HG03025 (cell line): ENCODE measurements at regions not wholly inside any gene's neighbourhood (a gene's known extent, or its start where the extent isn't known, plus 50 kb on each side); places are given as distances from the start of the nearest gene placed in this dataset.
"Not testable (repeated sequence)": the region's sequence is repeated elsewhere in the genome, so short reads cannot be mapped to it uniquely, and the experiment has no call there.

Experiments
- ATAC-seq: cut with Tn5 transposase; IDR thresholded peaks from one replicate; pipeline ENCODE4 v1.9.1; 2021; ENCODE audit warnings: mild to moderate bottlenecking, moderate library complexity; ENCODE audit not compliant: unreplicated experiment, low FRiP score

- ATAC-seq = no peak
Measured at GRCh38 chr2:43075054-43075593, 151.3 kb downstream of the ZFP36L2 start.

DNA sequence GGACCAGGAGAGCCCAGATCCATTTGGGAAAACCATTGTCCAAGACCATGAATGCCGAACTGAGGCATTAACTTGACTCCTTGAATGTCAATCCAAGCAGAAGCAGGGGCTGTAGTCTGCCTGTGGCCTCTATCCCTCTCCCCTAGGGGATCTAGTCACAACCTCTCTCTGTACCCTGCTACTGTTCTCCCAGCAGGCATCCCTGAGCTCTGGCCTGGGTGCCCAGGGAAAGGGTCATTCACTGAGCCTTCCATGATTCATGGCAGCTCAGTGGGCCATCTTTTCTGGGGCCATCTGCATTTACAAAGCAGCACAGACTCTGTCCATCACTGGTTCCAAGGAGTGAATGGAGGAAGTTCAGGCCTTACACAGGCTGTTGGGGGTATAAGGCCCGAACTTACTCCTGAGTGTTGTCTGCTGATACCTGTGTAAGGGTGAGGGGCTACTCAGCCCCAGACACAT is 151.8 kb downstream of the ZFP36L2 start:
- no peak for ATAC-seq

DNA sequence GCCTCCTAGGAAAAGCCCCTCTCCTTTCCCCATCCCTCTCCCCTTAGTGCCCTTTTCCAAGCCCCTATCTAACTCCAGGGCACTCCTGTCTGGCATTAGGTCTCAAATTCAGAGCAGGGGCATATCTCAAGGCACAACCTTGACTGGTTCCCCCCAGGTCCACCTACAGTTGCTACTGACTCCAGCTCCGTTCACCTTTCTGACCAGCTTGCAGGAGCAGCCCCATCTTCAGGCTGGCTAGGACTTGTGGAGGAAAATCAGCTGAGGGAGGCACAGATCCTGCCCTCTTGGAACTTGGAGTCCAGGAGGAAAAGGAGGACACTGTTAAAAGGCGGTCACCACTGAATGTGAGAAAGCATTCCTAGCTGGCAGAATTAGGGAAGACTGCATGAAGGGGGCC is 152.4 kb downstream of the ZFP36L2 start:
- ATAC-seq = no peak

GRCh38 chr2:43073401-43073825 is 153.0 kb downstream of the ZFP36L2 start:
- no peak for ATAC-seq

DNA sequence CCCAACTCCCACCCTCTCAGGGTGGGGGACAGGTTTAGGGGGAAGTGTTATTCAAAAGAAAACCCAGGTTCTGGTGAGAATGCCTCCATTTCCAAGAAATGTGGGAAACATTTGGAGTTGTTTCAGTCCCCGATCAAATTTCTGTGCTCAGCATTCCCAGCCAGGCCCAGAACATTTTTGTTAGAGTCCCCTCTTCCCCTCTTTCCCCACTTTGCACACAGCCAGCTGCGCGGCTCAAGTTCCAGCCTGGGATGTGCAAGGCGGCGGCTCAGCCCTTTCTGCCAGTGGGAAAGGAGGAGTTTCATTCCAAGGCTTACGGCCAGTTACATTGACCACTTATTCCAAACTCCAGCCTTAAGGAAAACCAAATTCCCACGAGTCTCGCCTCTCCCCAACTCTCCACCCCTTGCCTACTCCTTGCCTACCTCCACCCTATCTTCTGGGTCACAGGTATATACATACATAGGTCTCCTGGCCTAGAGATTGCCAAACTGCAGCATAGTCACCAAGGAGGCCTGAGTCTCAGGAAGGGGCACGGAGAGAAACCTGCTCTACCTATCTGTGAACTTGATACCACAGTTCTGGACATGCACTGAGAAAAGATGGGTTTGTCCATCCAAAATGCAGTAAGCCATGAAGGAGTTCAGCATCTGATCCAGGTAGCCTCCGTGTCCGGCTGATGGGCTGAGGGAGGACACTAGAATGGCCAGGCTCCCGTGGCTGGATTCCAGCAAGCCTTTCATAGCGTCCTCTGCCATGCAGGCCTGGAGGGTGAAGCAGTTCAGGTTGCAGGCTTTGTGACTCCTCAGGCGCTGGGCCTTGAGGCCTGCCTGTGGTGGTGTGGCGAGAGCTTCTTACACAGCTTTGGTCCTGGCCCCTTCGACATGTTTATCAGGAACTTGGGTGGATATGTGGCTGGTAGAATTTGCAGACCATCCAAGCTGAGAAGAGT is 154.5 kb downstream of the ZFP36L2 start:
- ATAC-seq = no peak

DNA sequence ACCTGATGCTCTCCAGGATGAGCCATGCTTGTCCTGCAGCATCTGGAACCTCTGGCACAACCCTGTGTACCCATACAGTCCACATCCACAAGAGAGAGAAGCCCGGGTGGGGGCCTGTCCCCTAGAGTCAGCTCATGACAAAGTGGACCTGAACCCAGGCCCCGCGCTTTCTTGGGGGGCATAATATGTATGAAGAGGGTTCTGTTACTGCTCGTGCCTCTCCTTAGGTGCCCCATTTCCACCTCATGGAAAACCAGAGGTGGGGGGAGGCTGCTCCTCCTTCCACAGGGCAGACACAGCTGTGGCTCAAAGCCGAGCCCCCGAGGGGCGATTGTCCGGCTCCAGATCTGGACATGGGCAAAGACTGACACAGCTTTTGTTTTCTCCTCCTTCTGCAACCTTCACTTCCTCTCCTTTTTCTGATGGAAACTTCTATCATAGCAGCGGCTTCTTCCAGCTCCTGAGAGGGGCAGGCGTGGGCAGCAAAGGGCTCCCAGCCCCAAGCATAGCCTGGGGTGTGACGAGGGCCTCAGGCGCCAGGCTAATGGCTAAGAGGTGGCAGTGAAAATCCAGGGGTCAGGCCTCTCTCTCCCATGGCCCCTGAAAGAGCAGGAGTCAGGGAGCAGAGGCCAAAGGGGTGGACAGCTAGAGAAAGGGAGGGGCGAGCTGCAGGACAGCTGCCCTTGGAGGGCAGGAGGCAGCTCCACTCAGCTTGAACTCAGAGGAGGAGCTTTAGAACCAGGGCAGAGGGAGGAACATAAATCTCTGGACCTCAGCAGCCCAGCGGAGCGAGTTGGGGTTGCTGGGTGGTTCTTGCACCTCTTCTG is 155.5 kb downstream of the ZFP36L2 start:
- ATAC-seq = no peak

DNA sequence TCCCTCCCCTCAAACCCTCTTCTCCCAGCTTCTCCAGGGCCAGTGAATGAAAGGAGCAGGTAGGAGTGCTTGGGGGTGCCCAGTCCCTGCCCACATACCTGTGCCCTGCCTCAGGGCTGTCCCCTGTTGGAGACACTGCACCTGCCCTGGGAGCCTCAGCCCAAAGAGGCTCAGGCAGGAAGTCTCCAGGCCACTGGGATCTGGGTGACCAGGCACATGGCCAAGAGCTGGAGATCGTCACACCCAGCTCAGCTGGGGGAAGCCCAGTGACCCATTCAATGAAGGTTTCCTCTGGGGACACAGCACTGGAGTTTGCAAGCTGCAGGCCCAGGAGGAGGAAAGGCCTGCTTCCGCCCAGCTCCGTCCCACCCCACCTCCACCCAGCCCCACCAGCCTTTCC is 156.4 kb downstream of the ZFP36L2 start:
- ATAC-seq = no peak

- ATAC-seq = no peak
Measured at GRCh38 chr2:43068631-43069517, 157.5 kb downstream of the ZFP36L2 start.

DNA sequence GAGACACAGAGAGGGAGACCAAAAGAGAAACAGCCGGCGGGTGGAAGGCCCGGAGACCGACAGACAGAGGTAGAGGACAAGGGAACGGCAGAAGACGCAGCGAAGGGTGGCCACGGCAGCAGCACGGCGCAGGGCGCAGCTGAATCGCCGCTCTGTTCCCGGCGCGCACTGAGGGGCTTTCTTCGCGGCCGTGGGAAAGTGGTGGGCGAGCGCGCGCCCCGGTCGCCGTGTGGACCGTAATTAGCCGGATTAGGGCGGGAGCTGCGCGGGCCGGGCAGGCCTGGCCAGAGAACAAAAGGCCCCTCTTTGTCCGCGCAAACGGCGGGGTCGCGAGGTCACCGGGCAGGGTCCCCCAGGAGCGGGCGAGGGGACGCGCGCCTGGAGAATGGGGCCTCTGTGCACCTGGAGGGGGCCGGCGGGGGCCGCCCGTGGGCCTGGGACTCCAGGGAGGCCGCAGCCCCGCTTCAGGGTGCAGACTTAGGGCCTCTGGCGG is 158.3 kb downstream of the ZFP36L2 start:
- ATAC-seq = no peak

DNA sequence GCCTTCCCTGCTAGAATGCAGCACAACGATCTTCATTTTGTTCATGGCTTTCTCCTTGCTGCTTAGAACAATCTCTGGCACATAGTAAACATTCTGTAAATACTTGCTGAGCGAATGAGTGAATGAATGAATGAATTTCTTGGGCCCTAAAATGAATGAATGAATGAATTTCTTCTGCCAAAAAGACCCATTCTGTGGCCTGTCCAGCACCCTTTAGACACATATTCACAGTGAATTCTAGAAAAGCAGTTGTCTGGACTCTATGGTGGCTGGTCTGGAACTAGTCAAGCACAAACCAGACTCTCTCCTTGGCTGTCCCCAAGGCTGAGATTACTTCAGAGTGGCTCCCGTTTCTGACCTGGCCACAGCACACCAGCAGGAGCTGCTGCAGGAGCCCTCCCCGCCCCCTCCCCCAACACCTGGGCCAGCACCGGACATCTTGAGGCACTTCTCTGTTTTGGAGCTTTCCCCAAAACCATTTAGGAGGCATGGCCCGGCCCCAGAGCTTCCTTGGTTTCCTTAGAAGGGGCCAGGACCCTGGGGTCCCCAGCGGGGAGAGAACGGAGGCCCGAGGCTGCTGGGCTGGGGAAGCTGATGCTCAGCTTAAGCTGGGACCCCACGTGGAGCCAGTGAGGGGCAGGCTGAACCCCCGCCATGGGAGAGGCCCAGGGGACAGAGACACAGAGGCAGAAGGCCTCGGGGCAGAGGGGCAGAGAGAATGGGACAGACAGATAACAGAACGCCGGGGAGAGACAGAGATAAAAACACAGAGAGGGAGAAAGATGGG is 159.0 kb downstream of the ZFP36L2 start:
- ATAC-seq = no peak

- not testable (repeated sequence) for ATAC-seq
Measured at GRCh38 chr2:43066541-43067253, 159.7 kb downstream of the ZFP36L2 start.

DNA sequence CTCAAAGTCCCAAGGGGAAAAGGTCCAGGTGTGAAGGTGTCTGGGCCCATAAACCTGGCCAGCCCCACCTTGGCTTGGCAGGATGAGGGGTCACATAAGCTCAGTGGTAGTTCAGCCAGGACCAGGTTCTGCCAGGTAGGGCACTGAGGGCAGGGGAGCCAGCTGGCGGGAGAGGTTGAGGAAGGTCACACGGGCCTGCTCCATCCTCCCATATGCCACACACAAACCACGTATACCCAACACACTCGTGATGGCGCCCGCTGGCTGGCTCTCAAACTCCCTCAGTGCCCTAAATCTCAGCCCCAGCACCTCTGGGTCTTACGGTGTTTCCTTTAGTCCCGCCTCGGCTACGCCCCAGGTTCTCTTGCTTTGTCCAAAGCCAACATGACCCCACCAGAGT is 160.5 kb downstream of the ZFP36L2 start:
- ATAC-seq = no peak

- ATAC-seq = no peak
Measured at GRCh38 chr2:43065036-43065435, 161.4 kb downstream of the ZFP36L2 start.

- ATAC-seq = not testable (repeated sequence)
Measured at GRCh38 chr2:43063096-43063495, 163.3 kb downstream of the ZFP36L2 start.

GRCh38 chr2:43062058-43062457 is 164.3 kb downstream of the ZFP36L2 start:
- no peak for ATAC-seq

GRCh38 chr2:43060390-43061016 is 165.9 kb downstream of the ZFP36L2 start:
- no peak for ATAC-seq

DNA sequence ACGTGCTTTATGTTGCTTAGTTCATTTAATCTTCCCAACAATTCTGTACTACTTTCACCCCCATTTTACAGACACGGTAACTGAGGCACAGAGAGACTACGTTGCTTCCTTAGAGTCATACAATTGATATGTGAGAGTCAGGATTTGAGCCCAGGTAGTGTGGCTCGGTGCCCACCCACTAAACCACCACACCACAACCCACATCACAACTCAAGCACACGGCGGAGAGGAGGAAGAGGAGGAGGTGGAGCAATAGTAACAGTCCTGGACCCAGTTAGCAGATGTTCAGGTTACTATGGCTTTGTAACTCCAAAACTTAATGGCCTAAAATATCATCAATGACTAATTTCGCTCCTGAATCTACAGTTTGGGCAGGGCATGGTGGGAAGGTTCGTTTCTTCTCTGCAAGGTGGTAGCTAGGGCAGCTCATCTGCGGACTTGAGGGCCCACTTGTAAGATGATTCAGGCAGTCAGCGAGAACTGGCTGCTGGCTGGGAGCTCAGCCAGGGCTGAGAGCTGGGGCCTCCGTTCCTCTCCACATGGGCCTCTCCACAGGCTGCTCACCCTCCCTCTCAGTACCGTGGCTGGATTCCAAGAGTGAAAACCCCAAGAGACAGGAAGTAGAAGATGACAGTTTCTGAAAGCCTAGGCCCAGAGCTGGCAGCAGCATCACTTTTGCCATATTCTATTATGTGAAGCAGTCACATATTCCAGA is 167.1 kb downstream of the ZFP36L2 start:
- no peak for ATAC-seq
